AG10803 (cell line): ENCODE measurements at regions not wholly inside any gene's neighbourhood (a gene's known extent, or its start where the extent isn't known, plus 50 kb on each side); places are given as distances from the start of the nearest gene placed in this dataset.

ENCODE experiments used
- DNase-seq: peaks from one replicate; pipeline ENCODE4 v3.0.0; 2010; ENCODE audit warnings: low read depth
- H3K4me3 ChIP-seq: 2 replicates; pipeline ENCODE4 v1.5.1; 2011; ENCODE audit warnings: mild to moderate bottlenecking, low read length, control low read depth
- CTCF ChIP-seq: conservative IDR thresholded peaks from 2 replicates; pipeline ENCODE4 v1.5.1; 2011; ENCODE audit warnings: mild to moderate bottlenecking, low read length, control low read depth, inconsistent platforms

- TF ChIP-seq CTCF: no peak
- no peak overlapping the region for H3K4me3 ChIP-seq
- DNase-seq: no peak
Observed at GRCh38 chr18:38052879-38053590, 487.4 kb upstream of the CELF4 start.

- TF ChIP-seq CTCF: no peak
- no peak overlapping the region for H3K4me3 ChIP-seq
- DNase-seq: no peak
Observed at GRCh38 chr18:38047820-38048219, 482.2 kb upstream of the CELF4 start.

GRCh38 chr18:38046651-38047050 is 481.1 kb upstream of the CELF4 start:
- no peak for TF ChIP-seq CTCF
- no peak for DNase-seq
- H3K4me3 ChIP-seq: no peak overlapping the region

GRCh38 chr18:38045845-38046244 is 480.2 kb upstream of the CELF4 start:
- no peak for TF ChIP-seq CTCF
- no peak for DNase-seq
- no peak overlapping the region for H3K4me3 ChIP-seq

DNA sequence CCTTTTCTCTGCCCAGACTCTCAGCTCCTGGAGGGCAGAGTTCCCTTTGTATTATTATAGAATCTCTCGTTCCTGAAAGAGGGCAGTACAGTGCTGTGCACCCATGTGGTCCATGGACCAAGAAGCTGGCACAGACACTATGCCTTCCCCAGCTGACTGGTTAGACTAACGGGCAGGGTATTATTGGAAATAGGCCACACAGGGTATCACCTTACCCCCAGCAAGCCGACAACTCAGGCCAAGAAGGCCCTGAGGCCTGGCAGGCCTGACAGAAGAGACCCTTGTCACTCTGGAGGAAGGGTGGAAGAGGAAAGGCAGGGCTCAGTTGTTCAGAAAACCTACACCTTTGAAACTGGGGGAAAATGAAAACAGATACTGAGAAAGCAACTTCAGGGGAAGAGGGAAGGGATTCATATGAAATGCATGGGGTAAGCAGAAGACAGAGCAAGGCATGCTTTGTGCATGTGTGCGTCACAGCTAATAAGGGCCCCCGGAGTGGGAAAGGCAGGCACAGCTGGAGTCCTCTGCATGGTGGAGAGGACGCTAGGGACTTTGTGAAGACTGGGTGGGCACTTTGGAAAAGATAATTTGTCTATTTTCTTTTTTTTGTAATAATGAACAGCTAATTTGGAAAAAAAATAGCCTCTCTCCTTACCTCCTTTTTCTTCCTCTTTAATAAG is 476.8 kb upstream of the CELF4 start:
- TF ChIP-seq CTCF: no peak
- no peak for DNase-seq
- H3K4me3 ChIP-seq: no peak overlapping the region

GRCh38 chr18:38038242-38038641 is 472.6 kb upstream of the CELF4 start:
- no peak overlapping the region for H3K4me3 ChIP-seq
- no peak for DNase-seq
- no peak for TF ChIP-seq CTCF

DNA sequence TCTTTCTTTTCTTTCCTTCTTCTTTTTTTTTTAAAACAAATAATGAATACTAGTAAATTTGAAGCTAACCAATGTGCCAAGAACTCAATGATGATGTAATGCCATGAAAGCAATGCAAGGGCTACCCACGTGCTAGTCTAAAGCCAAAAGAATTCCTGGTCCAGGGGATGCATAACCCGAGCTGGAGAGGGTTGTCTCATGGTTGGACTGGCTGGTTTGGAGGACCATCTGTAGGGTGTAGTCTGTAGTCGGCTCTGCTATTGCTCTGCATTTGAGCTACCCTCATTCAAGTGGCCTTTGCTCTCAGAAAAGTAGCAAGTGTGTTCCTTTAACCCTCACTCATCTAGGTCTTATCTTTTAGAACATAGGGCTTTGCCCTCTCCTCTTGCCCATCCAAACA is 469.6 kb upstream of the CELF4 start:
- TF ChIP-seq CTCF: no peak
- DNase-seq: no peak
- no peak overlapping the region for H3K4me3 ChIP-seq
